Thyroid gland (tissue), 4 donors: ENCODE measurements at regions not wholly inside any gene's neighbourhood (a gene's known extent, or its start where the extent isn't known, plus 50 kb on each side); places are given as distances from the start of the nearest gene placed in this dataset.

Experiments
- CTCF ChIP-seq, 6 experiments: fragments of 200-600 bp in 3 of 6; fragments of 450-650 bp in 3 of 6; sonication (generic) in 3 of 6; IDR thresholded peaks; one replicate each; pipeline ENCODE4 v1.5.1; 2016 to 2019; ENCODE audit warnings: antibody characterized with exemption in 6 of 6, mild to moderate bottlenecking in 2 of 6, inconsistent platforms in 1 of 6, moderate library complexity in 1 of 6
- POLR2A ChIP-seq, 2 donors: fragments of 450-650 bp; IDR thresholded peaks; one replicate each; pipeline ENCODE4 v1.6.1; 2017; ENCODE audit warnings: antibody characterized with exemption in 2 of 2, mild to moderate bottlenecking in 2 of 2, moderate library complexity in 1 of 2

- TF ChIP-seq POLR2A (IDR thresholded peaks at IDR 0.05) (no peak), CTCF (IDR thresholded peaks at IDR 0.05) (no peak)
Measured at GRCh38 chr2:58926112-58926511, 685.0 kb upstream of the FANCL start.
